NOMO-1 treated with dmso at 0.1 percent for 144 hours (cell line): ENCODE measurements at regions not wholly inside any gene's neighbourhood (a gene's known extent, or its start where the extent isn't known, plus 50 kb on each side); places are given as distances from the start of the nearest gene placed in this dataset.

Experiments used
- DNase-seq: peaks from one replicate; lab custom pipeline; 2025; ENCODE audit not compliant: unreplicated experiment; lab: John Stamatoyannopoulos, UW

DNA sequence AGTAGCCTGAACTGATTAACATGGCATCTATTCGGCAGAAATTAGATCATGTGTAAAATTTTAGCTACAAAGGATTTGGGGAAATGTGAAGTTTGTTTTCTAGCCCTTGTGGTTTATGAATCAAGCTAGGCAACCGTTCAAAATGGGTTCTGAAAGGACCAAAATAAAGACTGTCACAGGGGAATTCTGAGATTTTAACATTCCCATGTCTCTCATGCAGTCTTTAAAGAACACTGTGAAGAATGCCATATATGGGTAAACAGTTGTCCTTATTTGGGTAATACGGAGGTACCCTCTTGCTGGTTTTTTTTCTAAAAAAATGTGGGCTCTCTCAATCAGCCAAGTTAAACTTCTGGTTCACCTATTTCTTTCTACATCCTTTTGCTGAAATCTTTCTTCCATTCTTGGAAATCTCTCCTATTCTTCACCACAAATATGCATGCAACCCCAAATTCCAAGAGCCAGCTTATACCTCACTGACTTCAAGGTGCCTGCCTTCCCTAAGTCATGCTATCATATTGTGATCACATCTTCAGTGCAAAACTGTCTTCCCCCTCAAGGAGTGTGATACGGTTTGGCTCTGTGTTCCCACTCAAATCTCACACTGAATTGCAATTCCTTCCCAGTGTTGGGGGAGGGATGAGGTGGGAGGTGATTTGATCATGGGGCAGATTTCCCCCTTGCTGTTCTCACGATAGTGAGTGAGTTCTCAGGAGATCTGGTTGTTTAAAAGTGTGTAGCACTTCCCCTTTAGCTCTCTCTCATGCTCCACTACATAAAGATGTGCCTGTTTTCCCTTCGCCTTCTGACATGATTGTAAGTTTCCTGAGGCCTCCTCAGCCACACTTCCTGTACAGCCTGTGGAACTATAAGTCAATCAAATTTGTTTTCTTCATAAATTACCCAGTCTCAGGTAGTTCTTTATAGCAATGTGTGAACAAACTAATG, 308.7 kb downstream of the TTLL7 start:
- DNase-seq: no peak

DNA sequence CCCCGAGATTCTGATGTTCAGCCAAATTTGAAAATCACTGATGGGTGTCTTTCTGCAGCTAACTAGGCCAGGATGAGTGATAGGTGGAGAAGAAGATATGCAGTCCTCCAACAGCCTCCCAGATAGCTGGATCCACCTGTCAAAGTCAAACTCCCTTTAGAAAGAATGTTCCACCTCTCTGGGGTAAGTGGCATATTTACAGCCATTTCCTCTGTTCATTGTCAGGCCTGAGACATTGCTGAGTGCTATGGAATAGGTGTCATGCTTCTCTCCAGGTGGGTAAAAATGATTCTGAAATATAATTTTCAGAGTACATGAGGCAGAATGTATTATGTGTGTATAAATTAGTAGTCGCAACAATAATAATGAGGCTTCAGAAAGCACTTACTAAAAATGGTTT, 316.8 kb downstream of the TTLL7 start:
- no peak for DNase-seq

DNA sequence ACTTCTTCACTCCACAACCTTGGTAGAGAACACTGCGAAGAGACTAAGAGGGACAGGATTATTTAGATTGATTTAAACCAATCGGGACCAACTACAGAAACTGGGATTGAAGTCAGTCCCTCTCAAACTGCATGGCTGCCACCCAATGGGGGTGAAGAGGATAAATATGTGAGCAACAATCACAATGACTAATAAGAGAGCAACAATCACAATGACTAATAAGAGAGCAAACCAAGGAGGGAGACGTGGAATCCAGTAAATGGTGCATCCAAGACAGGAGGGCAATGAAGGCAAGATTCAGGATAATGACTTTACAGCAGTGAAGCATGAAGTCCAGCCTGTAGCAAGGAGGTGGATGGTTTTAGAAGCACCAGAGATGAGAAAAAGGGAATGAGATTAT, 322.8 kb downstream of the TTLL7 start:
- no peak for DNase-seq

DNA sequence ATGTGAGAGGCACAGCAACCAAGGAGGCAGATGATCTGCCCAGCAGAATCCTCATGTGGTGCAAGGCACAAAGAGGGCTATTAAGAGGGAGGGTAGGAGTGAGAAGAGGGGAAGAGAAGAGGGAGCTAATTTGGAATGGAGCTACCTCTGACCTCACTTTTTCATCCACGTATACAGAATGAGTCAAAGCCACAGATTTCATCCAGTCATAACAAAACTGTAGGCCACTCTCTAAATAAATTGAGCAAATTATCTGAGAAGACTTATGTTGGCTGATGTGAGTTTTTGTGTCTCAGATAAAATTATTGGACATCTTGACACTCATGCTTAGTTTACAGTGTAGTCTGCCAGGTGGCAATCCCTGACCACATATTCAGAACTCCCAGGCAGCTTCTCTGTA, 325.6 kb downstream of the TTLL7 start:
- DNase-seq: no peak

DNA sequence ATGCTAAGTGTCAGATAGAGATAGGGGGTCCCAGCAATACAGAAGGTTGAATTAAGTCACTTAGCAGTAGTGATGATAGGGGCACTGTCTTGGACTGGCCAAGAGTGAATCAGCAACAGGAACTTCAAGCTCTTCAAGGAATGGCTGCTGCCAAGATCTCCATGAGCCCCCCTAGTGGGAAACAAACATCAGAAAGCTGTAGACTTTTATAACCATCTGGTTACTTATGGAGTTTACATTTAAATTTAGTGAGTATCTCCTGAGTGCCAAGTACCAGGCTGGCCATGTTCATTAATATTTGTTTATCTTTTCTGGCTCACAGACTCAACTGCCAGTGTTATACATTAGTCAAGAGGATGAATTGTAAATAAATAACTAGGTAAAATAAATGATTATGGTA, 327.3 kb downstream of the TTLL7 start:
- DNase-seq: no peak

DNA sequence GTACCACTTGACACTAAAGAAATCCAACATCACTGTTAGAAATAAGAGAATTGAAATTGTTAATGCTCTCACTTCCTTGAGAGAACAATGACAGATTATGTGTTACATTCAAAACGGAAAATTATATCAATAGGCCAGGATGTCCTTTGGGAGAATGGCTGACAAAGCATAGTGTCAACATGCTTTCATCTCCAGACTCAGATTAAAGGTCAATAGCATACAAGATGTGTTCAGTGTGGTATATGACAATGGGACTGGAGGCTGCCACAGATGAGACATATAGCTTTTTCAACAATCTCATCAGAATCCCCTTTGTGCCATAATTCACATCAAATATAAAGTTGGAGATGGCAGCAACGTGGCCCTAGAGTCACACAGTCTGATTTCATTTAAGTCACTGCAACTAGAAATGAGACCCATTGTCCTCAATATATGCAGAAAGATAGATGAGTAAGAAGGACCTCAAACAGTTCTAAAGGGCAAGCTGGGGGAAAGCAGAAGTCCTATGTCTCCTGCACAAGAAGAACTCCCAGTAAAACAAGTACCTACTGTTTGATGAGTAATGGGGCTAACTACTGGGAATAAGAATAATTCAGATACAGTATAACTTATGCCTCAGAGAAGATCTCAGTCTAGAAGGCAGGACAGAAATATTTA, 327.9 kb downstream of the TTLL7 start:
- DNase-seq: no peak

DNA sequence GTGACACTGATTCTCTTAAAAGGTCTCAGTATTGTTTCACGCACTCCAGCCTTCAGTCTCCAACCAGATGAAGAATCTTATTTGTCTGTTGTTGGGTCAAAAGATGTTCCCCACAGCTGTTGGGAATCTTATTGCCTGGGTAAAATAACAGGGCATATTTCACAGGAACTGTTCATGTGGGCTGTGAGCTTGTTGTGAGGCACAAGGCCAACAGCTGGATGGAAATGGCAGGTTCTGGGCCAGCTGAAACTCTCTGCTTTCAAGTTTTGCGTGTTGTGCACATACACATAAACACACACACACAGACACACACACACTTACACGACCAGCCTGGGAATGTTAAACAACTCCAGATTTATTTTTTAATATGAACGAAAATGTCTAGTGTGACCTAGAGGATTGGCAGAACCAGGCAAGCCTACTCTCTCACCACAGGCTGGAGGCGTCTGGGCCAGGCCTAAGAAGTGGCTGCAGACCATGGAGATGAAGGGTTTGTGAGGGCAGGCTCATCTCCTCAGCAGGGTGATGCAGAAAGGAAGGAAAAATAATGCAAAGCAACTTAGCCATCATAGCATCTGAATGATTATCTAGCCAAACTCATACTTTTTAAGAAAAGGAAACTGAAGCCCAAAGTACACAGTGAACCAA, 357.0 kb downstream of the TTLL7 start:
- DNase-seq: no peak

DNA sequence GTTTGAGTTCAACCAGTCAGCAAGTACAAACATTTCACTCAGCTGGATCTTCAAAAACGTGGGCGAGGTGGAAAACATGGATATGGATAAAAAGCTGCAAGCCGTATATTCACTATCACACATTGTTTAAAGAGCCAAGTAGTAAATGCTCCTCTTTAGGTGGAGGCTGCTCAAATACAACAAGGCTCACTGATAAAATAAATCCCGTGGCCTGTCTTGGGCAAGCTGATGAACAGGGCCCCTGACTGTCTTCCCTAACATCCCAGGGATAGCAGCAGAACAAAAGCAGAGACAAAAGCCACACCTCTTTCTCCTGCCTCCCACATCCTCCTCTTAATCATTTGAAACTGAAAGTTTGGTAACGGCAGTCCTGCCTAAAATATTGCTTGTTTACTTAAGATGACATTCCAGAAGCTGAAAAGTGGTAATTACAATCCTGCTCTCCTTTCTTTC, 357.7 kb downstream of the TTLL7 start:
- DNase-seq: no peak

DNA sequence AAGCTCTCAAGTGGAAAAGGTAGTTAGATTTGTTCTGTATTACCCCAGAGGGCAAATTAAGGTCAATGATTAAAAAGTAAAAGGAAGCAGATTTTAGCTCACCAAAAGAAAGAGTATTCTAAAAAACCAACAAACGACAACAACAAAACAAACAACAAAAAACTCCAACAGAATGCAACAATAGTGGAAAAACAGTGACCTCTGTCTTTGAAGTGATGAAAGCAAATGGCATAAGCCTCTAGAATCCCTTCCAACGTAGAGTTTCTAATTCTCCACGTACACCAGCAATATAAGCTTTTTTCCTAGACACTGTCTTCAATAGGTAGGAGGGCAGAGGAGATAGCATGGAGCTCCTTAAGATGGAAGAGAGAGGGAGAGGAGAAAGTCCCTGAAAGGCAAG, 359.1 kb downstream of the TTLL7 start:
- no peak for DNase-seq

DNA sequence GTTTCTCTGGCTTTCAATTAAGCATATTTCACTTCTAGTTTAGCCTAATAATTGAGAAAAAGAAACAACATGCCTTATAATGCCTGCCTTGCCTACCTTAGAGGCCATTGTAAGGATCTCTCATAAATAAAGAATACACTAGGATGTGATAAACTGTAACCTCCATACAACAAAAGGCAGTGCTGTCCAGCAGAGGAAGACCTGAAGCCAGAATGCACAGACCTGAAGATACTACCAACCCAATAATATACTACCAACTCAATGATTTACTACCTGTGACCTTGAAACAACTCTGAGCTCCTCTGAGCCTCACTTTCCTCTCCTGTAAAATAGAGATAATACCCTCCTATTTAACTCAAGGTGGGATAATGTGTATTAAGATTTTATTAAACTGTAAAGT, 361.3 kb downstream of the TTLL7 start:
- no peak for DNase-seq

DNA sequence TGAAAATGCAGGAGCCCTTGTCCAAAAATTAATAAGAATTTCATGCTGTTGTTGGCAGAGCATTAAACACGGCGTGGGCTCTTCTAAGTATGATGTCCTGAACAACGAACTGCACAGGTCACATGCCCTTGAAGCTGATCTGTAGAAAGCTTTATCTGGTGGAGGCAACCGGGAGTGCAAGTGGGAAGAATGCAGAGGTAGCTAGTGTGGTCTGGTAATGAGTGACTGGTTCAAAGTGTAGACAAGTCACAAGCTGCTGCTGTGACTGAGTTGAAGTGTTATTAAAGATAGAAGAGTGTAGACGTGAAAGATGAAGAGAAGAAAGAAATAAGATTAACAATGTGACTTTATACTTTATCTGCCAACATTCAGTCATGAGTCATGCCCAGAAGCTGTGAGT, 361.9 kb downstream of the TTLL7 start:
- DNase-seq: no peak

DNA sequence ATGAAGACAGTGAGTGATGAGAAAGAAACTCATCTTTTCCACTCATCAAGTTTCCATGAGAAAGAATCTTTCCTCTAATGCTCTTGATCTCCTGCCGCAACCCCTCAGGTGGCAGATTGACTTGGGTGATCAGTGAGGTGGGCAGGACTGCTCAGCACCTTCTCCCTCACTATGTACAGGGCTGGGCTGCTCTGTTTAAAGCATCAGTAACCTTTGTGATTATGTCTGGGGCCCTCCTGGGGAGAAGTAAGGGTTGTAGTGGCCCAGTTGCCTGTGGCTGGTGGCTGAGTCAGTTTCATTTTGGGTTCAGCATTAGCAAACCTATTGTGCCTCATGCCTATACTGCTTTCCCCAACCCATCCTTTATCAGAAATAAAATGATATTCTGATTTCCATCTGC, 366.0 kb downstream of the TTLL7 start:
- no peak for DNase-seq

DNA sequence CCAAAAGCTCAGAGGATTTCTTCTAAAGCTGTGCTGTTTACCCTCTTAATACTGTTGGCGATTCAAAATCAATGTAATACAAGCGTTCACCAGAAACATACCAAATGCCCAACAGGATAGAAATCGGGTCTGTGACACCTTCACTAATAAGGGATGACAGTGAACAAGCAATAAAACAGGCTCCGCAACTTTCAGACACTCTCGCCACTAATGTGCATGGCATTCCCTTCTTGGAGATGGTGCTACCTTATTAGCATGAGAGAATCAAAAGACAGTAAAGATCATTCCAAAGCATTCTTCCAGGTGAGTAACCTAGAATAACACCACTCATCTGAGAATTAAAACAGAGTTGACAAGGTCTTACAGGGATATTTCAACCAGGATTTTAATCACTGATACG, 367.1 kb downstream of the TTLL7 start:
- DNase-seq: no peak

DNA sequence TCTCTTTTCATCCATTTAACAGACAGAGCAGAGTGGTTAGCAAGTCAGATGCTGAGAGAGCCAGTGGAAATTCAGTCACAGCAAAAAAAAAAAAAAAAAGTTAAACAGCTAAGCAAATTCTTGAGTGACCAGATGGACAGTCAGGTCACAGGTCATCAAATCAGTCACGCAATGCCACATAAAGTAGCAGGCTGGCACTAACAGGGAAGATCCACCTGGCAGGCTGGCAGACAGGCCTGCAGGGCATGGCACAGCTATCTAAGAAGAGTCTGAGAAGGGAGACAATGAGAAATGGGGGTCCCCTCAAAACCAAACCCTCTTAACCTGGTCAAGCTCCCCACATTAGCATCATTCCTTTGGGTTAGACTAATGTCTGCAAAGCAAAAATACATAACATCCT, 371.9 kb downstream of the TTLL7 start:
- DNase-seq: no peak

DNA sequence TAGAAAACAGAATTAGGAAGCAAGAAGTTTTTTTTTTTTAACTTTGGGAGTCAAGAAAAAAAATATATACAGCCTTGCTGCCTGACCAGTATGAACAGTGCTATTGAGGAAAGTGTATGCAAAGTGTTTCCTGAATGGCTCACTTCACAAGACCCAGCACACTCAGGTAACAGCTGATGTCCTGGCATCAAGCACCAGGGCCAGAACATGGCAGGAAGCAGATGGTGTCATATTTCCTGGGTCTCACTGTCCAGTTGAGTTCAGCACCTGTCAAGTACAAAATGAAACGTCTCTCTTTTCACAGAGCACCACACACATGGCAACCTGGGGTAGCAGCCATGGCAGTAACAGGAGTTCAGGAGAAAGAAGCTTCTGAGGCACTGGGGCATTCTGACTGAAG, 372.3 kb downstream of the TTLL7 start:
- no peak for DNase-seq

DNA sequence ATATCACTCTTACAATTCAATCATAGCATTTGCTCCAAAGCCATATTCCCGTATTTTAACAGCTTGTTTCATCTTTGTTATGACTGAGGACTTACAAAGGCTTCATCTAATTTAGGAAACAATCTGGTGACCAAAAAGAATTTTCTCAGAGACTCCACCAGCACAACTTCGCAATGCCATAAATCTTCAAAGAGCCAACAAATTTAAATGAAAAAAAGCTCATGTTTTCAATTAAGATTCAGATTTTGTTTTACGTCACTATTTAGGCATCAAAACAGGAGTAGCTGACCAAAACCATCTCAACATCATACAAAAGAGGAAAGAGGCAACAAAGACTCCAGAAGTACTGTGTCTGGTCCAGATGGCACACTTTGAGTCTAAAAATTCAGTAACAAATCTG, 373.3 kb downstream of the TTLL7 start:
- no peak for DNase-seq

DNA sequence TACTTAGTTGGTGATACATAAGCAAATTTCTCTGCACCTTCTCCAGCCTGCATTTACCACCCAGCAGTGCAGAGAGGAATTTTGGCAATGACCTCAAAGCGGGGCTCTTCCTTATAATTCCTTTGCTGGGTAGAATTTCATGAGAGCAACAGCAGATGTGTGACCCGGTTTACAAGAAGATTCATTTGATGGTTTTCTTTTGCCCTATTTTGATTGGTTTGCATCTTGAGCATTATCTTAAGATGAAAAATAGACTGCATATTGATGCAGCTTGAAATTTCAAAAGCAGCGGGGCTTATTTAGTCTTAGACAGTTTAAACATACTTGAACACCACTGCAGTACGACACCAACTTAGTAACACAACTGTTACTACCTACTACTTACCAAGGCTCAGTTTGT, 378.9 kb downstream of the TTLL7 start:
- no peak for DNase-seq

DNA sequence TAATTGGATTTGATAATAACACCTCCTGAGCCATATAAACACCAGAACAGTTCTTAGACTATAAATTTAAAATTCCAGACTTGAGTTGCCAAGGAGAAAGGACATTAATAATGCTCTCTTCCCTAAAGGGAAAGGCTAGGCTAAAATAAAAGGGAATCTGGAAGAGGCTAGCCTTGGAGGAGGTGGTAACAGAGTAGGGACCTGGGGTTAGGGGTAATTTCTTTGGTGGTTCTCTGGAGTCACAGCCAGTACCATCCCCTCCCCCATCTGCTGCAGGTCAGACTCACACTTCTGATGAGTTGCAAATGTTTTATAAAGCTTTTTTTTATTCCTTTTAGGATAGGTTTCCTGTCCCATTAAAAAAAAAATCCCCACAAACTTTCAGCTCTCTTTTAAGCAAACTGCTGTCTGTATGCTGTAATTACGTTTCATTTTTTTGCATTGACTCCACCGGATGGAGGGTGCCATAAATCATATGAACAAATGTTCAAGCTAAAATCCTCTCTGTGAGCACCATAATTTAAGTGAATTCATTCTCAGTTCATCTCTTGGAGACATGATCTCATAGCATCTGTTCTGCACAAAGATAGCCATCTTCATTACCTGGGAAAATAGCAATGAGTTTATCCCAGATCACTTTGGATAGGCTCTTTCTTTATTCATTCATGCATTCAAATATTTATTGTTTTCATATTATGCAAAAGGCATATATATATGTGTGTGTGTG, 379.6 kb downstream of the TTLL7 start:
- DNase-seq: no peak

DNA sequence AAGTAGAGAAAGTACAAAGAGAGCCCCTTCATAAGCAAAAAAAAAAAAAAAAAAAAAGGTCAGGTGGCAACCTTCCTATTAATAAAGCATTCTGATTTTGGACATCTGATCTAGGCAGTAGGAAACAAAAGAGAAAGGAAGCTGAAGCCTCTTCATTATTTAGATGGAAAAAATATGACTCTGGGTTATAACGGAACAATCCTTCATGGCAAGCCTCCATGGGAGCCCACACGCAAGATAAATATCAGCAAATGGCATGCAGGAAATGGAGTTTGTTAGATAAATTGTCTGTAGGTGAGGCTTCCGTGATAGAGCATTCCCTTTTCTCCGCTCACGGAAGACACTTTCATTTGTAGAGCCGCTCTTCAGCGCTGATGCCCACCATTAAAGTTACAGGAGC, 381.0 kb downstream of the TTLL7 start:
- no peak for DNase-seq

DNA sequence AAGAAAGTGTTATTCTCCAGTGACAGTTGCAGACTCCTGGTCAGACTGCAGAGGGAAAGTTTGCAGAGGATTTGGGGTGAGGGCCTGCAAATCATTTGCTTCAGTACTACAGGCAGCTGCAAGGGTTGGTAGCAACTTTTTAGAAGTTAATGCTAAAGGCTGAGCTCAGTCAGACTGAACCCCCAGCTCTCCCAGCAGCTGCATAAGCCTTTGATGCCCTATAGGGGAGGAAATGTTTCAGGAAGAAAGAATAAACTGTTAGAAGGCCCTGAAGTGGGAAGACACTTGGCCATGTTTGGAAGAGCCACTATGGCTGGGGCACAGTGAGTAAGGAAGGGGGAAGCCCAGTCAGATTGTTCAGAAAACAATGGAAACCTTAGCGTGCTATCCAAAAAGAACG, 383.6 kb downstream of the TTLL7 start:
- no peak for DNase-seq

DNA sequence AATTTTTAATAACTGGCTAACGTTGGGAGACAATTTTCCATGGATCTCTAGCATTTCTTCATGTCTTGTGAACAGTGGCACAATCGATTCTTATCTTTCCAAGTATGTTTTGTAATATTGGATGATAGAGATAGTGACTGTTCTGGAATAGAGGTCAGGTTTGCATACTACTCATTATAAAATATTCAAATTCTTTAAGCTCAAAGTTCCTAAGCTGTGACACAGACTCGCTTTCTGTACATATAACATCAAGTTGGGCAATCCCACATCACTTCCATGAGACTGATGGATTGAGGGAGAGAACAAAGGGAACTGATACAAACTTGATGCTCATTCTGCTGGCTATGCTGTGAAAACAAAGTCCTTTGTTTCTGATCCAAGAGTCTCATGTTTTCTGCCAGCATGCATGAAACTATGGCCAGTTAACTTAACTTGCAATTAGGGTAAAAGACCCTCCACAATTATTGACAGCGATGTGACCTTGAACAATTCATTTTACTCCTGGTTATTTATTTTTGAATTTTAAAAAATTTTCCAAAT, 392.4 kb downstream of the TTLL7 start:
- DNase-seq: no peak
